ENCODE measurements at regions not wholly inside any gene's neighbourhood (a gene's known extent, or its start where the extent isn't known, plus 50 kb on each side); places are given as distances from the start of the nearest gene placed in this dataset.

- Histone ChIP-seq H3K4me1 (ENCODE audit: control insufficient read depth, insufficient read depth, low read length) (no peaks in the 10 kb centered on the region), H3K27ac (ENCODE audit: low read length) (no peak overlapping the region), H3K27me3 (ENCODE audit: control insufficient read depth, insufficient read depth, low read length) (no peaks in the 10 kb centered on the region), H3K36me3 (ENCODE audit: control insufficient read depth, insufficient read depth, low read length) (no peaks in the 10 kb centered on the region), H3K9me3 (ENCODE audit: control insufficient read depth, insufficient read depth, low read depth, low read length) (no peaks in the 10 kb centered on the region), H3K4me3 (ENCODE audit: low read depth in 2 of 2, low read length in 2 of 2) (no peak overlapping the region)
- TF ChIP-seq TCF7L2 (IDR thresholded peaks at IDR 0.05; ENCODE audit: low read depth, low read length) (no peak), POLR2AphosphoS5 (IDR thresholded peaks at IDR 0.05; ENCODE audit: low read depth, low read length) (no peak), SIN3A (IDR thresholded peaks at IDR 0.05; ENCODE audit: borderline replicate concordance, insufficient read depth, low read depth, low read length) (no peak), CTCF (IDR thresholded peaks at IDR 0.05) (no peak), REST (IDR thresholded peaks at IDR 0.05; ENCODE audit: insufficient read depth in 1 of 2, low read depth in 2 of 2, low read length in 1 of 2) (no peak)
- POLR2A ChIA-PET = no interaction called here
- in situ Hi-C loops (cut with HindIII; ENCODE audit: low pct_unique_long_range_greater_than_20kb, low sequenced_read_pairs) (no loop called here), intact Hi-C loops (cut with micrococcal nuclease; ENCODE audit: unreplicated experiment) (no loop called here)
- DNase-seq (ENCODE audit: low read depth, low spot score) = no peak
- CTCF ChIA-PET = interaction anchor here (0.8 kb wide), 1 partner anchor 16 kb away, joined by 3 read pairs; no protein-coding TSS in a partner anchor
- ATAC-seq = no peak
- BruUV-seq (replicated peaks) = no TSS peak
Observed at GRCh38 chrX:110472265-110472664, 113.6 kb downstream of the RTL9 start.

- no peak overlapping the region for H3K27ac ChIP-seq (ENCODE audit: low read length)
- H3K9me3 ChIP-seq (ENCODE audit: control insufficient read depth, insufficient read depth, low read depth, low read length) = no peaks in the 10 kb centered on the region
- TF ChIP-seq TCF7L2 (IDR thresholded peaks at IDR 0.05; ENCODE audit: low read depth, low read length) = no peak
- no peak for ATAC-seq
- H3K4me3 ChIP-seq (ENCODE audit: low read depth in 2 of 2, low read length in 2 of 2) = no peak overlapping the region
- ChIA-PET POLR2A (no interaction called here), CTCF (no interaction called here)
- DNase-seq (ENCODE audit: low read depth, low spot score) = no peak
- no peaks in the 10 kb centered on the region for H3K27me3 ChIP-seq (ENCODE audit: control insufficient read depth, insufficient read depth, low read length)
- intact Hi-C loops (cut with micrococcal nuclease; ENCODE audit: unreplicated experiment) = no loop called here
- in situ Hi-C loops (cut with HindIII; ENCODE audit: low pct_unique_long_range_greater_than_20kb, low sequenced_read_pairs) = no loop called here
- H3K4me1 ChIP-seq (ENCODE audit: control insufficient read depth, insufficient read depth, low read length) = no peaks in the 10 kb centered on the region
- no peaks in the 10 kb centered on the region for H3K36me3 ChIP-seq (ENCODE audit: control insufficient read depth, insufficient read depth, low read length)
- BruUV-seq (replicated peaks) = no TSS peak
Observed at GRCh38 chrX:110477593-110478228, 119.1 kb downstream of the RTL9 start.

GRCh38 chrX:110491846-110492620 lies 133.4 kb downstream of the RTL9 start:
- Histone ChIP-seq H3K9me3 (ENCODE audit: control insufficient read depth, insufficient read depth, low read depth, low read length) (no peaks in the 10 kb centered on the region), H3K4me3 (ENCODE audit: low read depth in 2 of 2, low read length in 2 of 2) (no peak overlapping the region), H3K36me3 (ENCODE audit: control insufficient read depth, insufficient read depth, low read length) (no peaks in the 10 kb centered on the region), H3K27ac (ENCODE audit: low read length) (no peak overlapping the region), H3K27me3 (ENCODE audit: control insufficient read depth, insufficient read depth, low read length) (no peaks in the 10 kb centered on the region), H3K4me1 (ENCODE audit: control insufficient read depth, insufficient read depth, low read length) (no peaks in the 10 kb centered on the region)
- DNase-seq (ENCODE audit: low read depth, low spot score) (no peak), ATAC-seq (no peak)
- POLR2A ChIA-PET = no interaction called here
- intact Hi-C loops (cut with micrococcal nuclease; ENCODE audit: unreplicated experiment) (no loop called here), in situ Hi-C loops (cut with HindIII; ENCODE audit: low pct_unique_long_range_greater_than_20kb, low sequenced_read_pairs) (no loop called here)
- BruUV-seq (replicated peaks) = no TSS peak
- CTCF ChIA-PET = no interaction called here
- TF ChIP-seq POLR2AphosphoS5 (IDR thresholded peaks at IDR 0.05; ENCODE audit: low read depth, low read length) (no peak), REST (IDR thresholded peaks at IDR 0.05; ENCODE audit: insufficient read depth in 1 of 2, low read depth in 2 of 2, low read length in 1 of 2) (no peak), CTCF (IDR thresholded peaks at IDR 0.05) (no peak), TCF7L2 (IDR thresholded peaks at IDR 0.05; ENCODE audit: low read depth, low read length) (no peak), SIN3A (IDR thresholded peaks at IDR 0.05; ENCODE audit: borderline replicate concordance, insufficient read depth, low read depth, low read length) (no peak)

Data from Panc1 (cell line).